ENCODE measurements at regions not wholly inside any gene's neighbourhood (a gene's known extent, or its start where the extent isn't known, plus 50 kb on each side); places are given as distances from the start of the nearest gene placed in this dataset.

GRCh38 chr22:22705328-22706100, 61.1 kb downstream of the GGTLC2 start:
- Histone ChIP-seq H3K27me3 (ENCODE audit: control insufficient read depth in 1 of 2, insufficient read depth in 2 of 2, low read length in 2 of 2) (peaks cover 0 to 4% of the 10 kb centered on the region in 2 experiments; a peak in 1 of 5 replicates), H3K9ac (ENCODE audit: insufficient read depth, low read depth, low read length) (no peak overlapping the region), H3K36me3 (replicated peaks in 1 of 2; ENCODE audit: control insufficient read depth in 1 of 2, insufficient read depth in 2 of 2, low read length in 2 of 2) (no peaks in the 10 kb centered on the region), H3K4me2 (ENCODE audit: low read depth, low read length) (no peak overlapping the region), H3K4me3 (replicated peaks in 1 of 3; ENCODE audit: insufficient read depth in 1 of 3, low read depth in 2 of 3, low read length in 3 of 3) (no peak overlapping the region), H3K9me3 (ENCODE audit: low read length) (no peaks in the 10 kb centered on the region), H2AFZ (ENCODE audit: low read length) (no peak overlapping the region), H3K27ac (ENCODE audit: extremely low read length, insufficient read depth, low read length) (no peak overlapping the region), H4K20me1 (ENCODE audit: insufficient read depth, low read length) (peaks cover 3% of the 10 kb centered on the region; the same call in 1 of the 2 replicates), H3K79me2 (ENCODE audit: insufficient read depth, low read length) (no peaks in the 10 kb centered on the region), H3K4me1 (ENCODE audit: insufficient read depth, low read length) (no peaks in the 10 kb centered on the region)
- DNase-seq (ENCODE audit: low spot score) (no peak), ATAC-seq (no peak), FAIRE-seq (no peak)
- POLR2A ChIA-PET, result no interaction called here
- intact Hi-C loops (cut with micrococcal nuclease; ENCODE audit: unreplicated experiment), result no loop called here
- 3% methylated on average over 5 of the region's 5 CpGs for WGBS (ENCODE audit: low lambda C conversion rate)
- no TSS peak for BruUV-seq (replicated peaks)
- in situ Hi-C loops (cut with HindIII; ENCODE audit: extremely low pct_ligation_motif_present, low pct_unique_long_range_greater_than_20kb), result no loop called here
- CTCF ChIA-PET (ENCODE audit: low intra/inter-chr PET ratio, low total read pairs), result no interaction called here
- no peak for TF ChIP-seq SMAD3 (CRISPR knock-in tag; IDR thresholded peaks at IDR 0.05)
- TF ChIP-seq MAFG (CRISPR knock-in tag; IDR thresholded peaks at IDR 0.05), result no peak
- TF ChIP-seq ZNF646 (CRISPR knock-in tag; IDR thresholded peaks at IDR 0.05), result no peak
- TF ChIP-seq AFF4 (CRISPR knock-in tag; IDR thresholded peaks at IDR 0.05), result no peak
- TF ChIP-seq SRSF9 (IDR thresholded peaks at IDR 0.05; ENCODE audit: borderline replicate concordance, insufficient read depth, low read depth, low read length, poor library complexity, severe bottlenecking), result no peak
- TF ChIP-seq ZZZ3 (CRISPR knock-in tag; IDR thresholded peaks at IDR 0.05; ENCODE audit: borderline replicate concordance), result no peak
- no peak for TF ChIP-seq SIX4 (CRISPR knock-in tag; IDR thresholded peaks at IDR 0.05)
- TF ChIP-seq TFDP2 (CRISPR knock-in tag; IDR thresholded peaks at IDR 0.05), result no peak
- TF ChIP-seq ZNF598 (CRISPR knock-in tag; IDR thresholded peaks at IDR 0.05; ENCODE audit: borderline replicate concordance), result no peak
- no peak for TF ChIP-seq SRF (IDR thresholded peaks at IDR 0.05; ENCODE audit: low read depth, low read length)
- no peak for TF ChIP-seq PAWR (CRISPR knock-in tag; IDR thresholded peaks at IDR 0.05; ENCODE audit: borderline replicate concordance)
- TF ChIP-seq MEIS1 (CRISPR knock-in tag; IDR thresholded peaks at IDR 0.05; ENCODE audit: borderline replicate concordance), result no peak
- no peak for TF ChIP-seq ZNF20 (CRISPR knock-in tag; IDR thresholded peaks at IDR 0.05)

Measured in HepG2 (cell line).